NCI-H2227 treated with DMSO at 0.1 percent for 48 hours (cell line): ENCODE measurements at regions not wholly inside any gene's neighbourhood (a gene's known extent, or its start where the extent isn't known, plus 50 kb on each side); places are given as distances from the start of the nearest gene placed in this dataset.
"Not testable (repeated sequence)": the region's sequence is repeated elsewhere in the genome, so short reads cannot be mapped to it uniquely, and the experiment has no call there.

Experiments
- DNase-seq: peaks from one replicate; lab custom pipeline; 2025; lab: John Stamatoyannopoulos, UW

DNA sequence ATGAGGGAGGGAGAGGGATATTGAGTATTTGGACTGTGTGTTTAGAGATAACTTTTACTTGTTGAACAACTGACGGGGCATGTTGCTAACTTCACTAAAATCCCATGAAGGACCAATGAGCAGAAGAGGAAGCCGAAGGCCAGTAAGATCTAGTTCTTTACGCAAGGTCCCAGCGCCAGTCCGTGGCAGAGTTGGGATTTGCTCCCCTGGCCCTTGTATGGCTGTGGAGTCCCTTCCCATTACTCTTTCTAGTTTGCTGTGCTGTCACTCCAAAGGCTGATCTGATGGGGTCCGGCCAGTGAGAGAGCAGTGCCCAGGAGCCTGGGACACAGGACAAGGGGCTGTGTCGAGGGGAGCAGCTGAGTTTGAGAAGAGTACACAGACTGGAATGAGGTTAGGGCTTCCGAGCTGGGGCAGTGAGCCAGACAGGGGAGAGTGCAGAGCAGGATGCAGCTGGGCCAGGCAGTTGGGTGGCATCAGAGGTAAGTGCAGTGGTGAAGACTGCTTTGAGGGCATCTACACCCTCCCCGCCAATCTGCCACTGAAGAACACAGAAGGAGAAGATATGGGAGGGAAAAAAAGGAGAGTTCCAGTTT lies 692.9 kb upstream of the HS6ST1 start:
- no peak for DNase-seq

DNA sequence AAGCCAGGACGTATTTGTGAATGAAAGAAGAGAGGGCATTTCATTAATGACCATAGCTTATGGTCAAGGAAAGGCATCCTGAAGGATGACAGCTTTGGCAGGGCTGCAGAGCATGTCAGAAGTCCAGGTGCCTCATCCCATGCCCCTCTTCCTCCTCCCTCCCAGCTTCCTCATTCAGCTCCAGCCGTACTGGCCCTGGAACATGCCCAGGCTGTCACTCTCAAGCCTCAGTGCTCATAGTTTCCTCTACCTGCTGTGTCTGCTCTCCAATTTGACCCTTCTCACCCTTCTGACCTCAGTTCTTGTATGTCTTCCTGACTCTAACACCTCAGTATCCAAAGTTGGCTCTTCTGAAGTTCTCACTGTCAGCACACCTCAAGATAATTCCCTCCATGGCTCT lies 695.8 kb upstream of the HS6ST1 start:
- DNase-seq: no peak

DNA sequence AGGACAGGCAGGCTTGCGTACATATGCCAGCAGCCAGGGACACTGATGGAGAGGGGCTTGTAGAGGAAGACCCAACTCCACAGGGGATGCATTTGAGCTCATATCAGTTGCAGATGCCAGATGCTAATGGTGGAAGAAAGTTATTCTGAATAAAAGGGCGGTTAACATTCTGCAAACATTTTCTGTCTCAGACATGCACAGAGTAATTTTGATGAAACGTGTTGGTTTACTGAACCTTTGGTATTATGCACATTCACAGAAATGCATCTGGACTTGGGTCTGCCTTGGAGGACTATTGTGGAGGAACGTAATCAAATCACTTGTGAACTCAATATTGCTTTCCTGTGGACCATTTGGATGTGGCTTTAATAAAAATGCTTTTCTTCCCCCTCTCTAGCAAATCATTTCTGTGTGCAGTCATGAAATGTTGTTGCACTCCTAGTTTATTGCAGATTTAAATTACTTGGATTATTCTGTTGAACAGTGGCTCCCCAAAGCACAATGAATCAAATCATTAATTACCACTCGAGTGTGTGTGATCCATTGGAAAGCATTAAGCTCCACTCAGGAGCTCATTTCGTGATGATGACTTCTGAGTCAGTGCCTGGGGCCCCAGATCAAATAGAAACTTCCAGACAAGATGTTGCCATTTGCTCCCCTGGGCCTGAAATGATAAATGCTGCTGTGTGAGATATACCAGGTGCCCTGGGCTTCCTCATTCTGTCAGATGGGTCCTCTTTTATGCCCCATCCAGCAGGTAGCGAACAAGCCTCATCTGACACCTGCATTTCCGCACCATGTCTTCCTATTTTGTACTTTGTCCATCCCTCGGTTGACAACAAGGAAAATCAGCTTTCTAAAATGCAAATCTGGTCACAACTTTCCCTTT lies 697.0 kb upstream of the HS6ST1 start:
- DNase-seq: no peak

DNA sequence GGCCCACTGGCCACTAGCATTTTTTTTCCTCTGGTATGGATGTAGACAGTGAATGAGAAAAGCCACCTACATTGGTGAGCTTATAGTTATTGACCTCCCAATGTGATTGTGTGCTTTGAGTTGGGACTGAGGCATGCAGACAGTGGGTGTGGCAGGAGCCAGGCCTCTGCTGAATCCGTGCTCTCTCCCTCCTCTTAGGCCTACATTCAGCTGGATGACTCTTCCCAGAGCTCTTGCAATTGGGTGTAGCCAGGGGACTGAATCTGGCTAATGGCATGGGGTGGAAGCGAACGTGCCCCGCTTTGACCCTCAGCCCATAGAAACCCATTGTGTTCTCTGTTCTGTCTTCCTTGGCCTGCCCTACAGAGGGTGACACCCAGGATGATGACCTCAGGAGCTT lies 698.3 kb upstream of the HS6ST1 start:
- DNase-seq: no peak

DNA sequence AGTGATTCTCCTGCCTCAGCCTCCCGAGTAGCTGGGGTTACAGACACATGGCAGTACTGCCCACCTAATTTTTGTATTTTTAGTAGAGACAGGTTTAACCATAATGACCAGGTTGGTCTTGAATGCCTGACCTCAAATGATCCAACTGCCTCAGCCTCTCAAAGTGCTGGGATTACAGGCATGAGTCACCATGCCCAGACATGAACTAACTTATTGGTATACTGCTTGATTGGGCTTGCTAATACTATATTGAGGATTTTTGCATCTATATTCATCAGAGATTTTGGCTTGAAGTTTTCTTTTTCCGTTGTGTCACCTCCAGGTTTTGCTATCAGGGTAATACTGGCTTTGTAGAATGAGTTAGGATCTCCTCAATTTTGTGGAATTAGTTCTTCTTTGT lies 706.1 kb upstream of the HS6ST1 start:
- no peak for DNase-seq

DNA sequence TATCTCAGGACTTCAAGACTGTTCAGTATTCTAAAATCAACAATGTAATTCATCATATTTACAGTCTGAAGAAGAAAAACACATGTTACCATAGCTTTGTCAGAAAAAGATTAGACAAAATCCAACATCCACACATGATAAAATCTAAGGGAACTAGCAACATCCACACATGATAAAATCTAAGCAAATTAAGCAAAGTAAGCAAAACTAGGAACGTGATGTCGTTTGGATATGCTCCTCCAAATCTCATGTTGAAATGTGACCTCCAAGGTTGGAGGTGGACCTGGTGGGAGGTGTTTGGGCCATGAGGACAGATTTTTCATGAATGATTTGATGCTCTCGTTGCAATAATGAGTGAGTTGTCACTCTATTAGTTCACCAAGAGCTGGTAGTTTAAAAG lies 717.3 kb upstream of the HS6ST1 start:
- DNase-seq: no peak

DNA sequence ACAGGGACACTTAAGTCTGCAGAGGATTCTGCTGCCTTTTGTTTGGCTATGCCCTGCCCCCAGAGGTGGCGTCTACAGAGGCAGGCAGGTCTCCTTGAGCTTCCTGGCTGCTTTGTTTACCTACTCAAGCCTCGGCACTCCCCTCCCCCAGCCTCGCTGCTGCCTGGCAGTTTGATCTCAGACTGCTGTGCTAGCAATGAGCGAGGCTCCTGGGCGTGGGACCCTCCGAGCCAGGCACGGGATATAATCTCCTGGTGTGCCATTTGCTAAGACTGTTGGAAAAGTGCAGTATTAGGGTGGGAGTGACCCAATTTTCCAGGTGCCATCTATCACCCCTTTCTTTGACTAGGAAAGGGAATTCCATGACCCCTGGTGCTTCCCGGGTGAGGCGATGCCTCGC lies 725.0 kb upstream of the HS6ST1 start:
- DNase-seq: not testable (repeated sequence)

DNA sequence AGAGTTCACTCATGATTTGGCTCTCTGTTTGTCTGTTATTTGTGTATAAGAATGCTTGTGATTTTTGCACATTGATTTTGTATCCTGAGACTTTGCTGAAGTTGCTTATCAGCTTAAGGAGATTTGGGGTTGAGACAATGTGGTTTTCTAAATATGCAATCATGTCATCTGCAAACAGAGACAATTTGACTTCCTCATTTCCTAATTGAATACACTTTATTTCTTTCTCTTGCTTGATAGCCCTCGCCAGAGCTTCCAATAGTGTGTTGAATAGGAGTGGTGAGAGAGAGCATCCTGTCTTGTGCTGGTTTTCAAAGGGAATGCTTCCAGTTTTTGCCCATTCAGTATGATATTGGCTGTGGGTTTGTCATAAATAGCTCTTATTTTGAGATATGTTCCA lies 727.8 kb upstream of the HS6ST1 start:
- not testable (repeated sequence) for DNase-seq

DNA sequence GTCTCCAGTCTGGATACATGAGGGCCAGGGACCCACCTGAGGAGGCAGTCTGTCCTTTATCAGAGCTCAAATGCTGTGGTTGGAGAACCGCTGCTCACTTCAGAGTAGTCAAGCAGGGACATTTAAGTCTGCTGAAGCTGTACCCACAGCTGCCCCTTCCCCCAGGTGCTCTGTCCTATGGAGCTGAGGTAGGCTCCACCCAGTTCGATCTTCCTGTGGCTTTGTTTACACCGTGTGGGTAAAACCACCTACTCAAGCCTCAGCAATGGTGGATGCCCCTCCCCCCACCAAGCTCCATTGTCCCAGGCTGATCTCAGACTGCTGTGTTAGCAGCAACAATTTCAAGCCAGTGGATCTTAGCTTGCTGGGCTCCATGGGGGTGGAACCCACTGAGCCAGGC lies 731.4 kb upstream of the HS6ST1 start:
- DNase-seq: no peak

DNA sequence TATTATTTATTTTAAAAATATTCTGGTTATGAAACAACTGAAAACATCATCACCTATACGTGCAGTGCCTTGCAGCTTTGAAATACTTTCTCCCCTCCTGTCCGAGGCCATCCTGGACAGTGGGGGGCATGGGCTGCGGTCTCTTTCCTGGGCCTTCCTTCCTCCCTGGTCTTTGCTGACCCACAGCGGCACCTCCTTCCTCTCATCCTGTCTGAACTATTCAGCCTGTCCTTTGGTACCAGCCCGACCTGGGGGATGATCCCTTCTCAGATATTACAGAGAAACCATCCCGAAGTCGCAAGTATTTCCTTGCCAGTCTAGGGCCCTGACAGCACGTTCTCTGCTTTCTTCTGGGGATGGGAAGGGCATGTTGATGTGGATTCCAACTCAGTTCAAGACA lies 736.6 kb upstream of the HS6ST1 start:
- DNase-seq: no peak

DNA sequence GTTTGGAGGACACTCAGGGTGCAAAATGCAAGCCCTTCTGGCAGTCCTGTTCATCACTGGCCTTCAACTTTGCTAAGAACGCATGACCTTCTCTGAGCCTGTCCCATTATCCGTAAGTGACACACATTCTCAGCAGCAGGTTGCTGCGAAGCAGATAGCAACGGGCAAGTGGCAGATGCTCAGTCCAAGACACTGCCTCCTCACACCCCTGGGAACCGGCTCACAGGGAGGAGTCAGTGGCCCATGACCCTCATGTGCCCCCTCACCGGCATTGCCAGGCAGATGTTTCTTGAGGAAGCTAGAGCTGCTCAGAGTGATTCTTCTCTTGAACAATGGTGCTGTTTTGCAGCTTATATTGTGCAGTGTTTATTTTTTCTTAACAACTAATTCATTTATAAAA lies 737.2 kb upstream of the HS6ST1 start:
- no peak for DNase-seq

DNA sequence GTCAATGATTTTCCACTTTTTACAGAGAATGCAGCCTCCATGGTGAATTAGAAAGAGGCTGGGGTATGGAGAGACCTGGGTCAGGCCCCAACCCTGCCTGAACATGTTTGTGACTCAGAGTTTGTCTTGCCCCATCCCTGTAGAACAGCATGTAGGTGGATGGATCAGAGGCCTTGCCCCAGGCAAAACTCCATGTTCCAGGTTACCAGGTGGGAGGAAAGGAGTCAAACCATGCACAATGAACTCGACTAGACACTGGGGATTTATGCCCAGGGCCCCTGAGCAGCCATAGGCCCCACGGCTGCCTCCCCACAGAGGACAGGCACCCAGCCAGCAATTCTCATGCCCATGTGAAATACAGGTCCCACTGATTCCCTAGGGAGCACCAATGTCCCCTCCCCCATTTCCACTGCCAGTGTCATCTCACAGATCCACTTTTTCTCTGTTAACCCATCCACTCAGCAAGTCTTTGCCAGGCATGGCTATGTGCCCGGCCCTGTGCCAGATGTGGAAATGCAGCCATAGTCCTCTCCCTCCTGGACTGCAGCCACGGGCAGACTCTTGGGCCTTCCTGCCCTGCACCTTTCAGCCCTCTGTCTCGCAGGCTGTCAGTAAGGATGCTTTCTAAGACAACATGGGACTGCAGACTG lies 737.8 kb upstream of the HS6ST1 start:
- no peak for DNase-seq

DNA sequence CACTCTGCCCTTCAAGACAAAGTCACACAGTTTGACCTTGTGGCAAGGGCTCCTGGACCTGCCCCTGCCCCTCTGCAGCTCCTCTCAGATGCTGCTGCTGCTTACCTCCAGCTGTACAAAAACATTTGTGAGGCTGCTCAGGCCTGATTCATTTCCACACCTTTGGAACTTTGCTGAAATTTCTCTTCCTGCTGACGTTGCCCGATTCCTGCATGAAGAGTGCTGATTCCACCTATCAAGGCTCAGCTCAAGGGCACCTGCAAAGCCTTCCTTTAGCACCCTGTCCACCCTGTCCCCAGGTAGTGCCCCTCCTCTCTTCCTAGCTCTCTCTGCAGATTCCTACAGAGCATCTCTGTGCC lies 738.3 kb upstream of the HS6ST1 start:
- DNase-seq: no peak

DNA sequence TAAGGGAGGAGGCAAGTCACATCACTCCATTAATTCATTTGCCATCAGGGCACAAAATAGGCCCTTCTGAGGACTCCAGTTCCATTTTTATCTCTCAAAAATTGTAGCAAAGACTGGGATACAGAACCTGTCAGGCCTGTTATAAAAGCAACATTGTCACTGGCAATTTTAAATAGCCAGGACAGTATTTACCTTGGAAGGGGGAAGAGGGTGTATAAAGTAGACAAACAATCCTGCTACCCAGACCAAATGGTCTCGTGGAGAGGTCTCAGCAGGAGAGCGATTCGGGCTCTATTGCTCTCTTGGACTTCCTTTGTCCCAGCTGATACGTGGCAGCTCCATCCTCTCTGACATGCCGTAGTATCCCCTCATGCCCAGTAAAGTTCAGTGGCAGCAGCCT lies 740.3 kb upstream of the HS6ST1 start:
- DNase-seq: no peak

DNA sequence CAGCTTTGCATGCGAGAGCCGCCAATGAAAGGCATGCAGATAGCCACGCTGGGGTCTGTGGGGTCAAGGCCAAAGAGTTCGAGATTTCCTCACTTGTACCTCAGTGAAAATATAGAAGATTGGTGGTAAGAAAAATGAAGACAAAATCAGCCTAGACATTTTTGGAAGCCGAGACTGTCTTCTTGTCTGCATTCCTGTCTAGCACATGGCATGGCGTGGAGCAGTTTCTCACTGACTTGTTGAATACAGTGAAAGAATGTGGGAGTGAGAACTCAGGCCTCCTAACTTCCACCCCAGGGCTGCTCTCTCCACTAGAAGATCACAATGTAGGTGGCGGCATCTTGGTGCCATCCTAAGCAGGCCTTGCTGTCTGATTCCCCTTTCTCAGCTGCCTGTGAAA lies 740.8 kb upstream of the HS6ST1 start:
- no peak for DNase-seq

DNA sequence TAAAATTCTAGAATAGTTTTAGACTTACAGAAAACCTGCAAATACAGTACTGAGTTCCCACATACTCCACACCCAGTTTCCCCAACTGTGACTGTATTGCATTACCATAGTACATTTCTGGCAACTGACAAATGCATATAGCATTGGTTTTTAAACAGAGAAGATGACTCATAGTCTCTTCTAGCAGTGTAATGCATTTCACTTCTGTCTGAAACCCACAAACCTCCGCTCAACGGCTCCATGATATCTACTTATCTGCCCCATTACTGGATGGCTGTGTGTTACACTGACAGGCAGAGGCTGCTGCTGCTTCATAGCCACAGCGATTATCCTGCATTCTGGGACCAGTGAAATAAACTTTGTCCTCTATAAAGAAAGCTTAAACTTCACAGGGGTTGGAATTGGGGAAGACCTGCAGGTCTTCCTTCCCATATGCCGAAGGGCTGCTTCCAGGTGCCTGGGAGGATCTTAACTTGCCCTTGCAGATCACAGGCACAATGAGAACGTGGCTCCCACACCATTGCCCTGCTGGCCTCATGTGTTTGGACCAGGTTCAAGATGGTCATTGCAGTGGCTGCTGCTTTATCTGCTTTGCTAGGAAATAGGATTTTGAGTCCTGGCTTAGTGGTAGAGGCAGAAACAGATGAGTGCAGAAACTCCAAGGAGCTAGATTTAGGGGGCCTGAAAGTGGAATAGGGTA lies 742.6 kb upstream of the HS6ST1 start:
- DNase-seq: no peak

DNA sequence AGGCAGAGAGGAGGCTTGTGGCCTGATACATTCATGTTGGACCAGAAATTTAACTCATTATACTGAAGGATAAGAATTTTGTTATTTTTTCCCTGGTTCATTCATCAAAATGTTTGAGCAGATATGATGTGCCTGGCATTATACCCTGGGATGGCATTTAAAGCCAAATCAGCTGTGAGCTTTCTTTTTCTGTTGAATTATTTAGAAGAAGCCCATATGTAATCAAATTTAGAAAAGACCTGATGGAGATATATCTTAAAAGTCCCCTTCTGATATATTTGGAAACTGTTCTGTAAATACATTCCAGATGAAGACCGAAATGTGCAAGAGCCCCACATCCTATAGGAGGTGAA lies 743.1 kb upstream of the HS6ST1 start:
- DNase-seq: no peak

DNA sequence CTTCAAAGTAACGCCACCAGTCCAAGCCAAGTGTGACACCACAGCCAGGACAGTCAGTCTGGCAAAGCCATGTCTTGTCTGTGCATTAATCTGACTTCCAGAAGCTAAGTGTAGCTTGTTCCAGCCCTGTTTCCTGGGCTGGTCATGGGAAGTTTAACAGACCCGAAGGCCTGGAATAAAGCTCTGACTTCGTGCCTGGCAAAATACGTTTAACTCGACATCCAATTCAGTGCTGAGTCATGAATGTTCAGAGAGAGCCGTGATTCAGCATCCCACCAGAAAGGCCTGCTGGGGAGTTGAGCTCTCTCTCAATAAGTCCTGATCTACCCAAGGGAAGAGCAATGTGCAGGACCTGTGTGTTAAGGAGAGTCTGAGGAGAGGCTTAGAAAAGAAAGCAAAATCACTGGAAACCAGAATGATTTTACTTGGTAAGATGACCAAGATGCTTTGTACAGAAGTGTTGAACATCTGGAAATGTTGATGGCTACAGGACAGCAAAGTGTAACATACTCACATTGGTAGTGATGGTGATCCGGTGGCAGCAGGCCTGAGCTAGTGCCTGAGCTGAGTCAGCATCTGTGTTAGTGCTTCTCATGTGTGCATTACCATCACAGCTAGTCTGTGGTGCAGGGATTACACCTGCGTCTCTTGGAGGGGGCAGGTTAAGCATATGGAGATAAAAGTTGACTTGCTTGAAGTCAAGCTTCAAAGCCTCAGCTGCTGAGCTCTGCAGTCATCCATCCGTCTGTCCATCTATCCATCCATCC lies 743.7 kb upstream of the HS6ST1 start:
- no peak for DNase-seq

DNA sequence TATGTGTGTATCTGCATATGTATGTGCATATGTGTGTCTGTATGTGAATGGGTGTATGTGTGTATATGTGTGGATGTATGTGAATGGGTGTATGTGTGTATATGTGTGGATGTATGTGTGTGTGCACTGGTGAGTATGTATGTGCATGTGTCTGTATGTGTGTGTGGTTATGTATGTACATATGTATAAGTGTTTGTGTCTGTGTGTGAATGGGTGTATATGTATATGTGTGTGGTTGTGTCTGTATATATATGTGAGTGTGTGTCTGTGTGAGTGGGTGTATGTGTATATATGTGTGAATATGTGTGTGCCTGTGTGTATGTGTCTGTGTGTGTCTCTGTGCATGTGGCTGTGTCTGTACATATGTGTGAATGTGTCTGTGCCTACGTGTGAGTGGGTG lies 748.4 kb upstream of the HS6ST1 start:
- no peak for DNase-seq

DNA sequence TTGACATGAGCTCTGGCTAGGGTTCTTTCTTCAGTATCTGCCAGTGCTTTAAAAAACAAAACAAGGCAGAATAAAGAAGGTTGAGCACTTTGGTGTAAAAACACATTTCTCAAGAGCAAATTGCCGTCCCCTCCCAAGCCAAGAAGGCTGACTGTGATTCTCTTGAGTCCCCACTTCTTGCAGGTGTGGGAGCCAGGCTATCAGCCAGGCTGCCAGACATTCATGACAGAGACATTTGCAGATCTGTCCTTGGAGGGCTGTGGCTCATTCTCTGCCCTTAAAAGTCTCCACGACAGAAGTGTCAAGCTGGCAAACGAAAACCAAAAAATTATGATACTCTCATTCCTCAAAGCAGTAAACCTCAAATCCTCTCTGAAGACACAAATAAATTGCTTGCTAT lies 749.3 kb upstream of the HS6ST1 start:
- DNase-seq: no peak

DNA sequence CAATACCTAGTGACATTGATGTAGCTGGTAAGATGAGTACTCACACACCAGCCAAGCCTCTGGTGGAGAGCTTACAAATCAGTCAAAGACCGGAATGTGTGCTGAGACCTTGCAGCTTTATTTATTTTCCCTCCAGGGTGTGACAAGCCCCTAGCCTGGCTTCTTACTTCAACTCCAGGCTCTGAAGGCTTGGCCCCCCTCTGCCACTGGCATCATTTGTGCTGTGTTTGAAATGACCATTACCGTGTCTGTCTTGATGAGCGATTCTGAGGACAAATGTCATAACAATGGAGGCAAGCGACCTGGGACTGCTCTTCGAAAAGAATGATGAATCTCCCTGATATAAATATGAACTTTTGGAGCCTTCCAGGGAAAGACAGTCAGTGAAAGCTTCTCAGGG lies 749.9 kb upstream of the HS6ST1 start:
- no peak for DNase-seq
